ENCODE measurements at regions not wholly inside any gene's neighbourhood (a gene's known extent, or its start where the extent isn't known, plus 50 kb on each side); places are given as distances from the start of the nearest gene placed in this dataset.

- H3K4me2 ChIP-seq (ENCODE audit: low read depth, low read length, poor library complexity, severe bottlenecking): no peak overlapping the region
- H3K9me2 ChIP-seq (replicated peaks; ENCODE audit: insufficient read depth, low read length): no peaks in the 10 kb centered on the region
- H2AFZ ChIP-seq (ENCODE audit: low read length): no peak overlapping the region
- H3K27me3 ChIP-seq (ENCODE audit: low read length): no peaks in the 10 kb centered on the region
- H3K79me2 ChIP-seq (ENCODE audit: low read length): no peaks in the 10 kb centered on the region
- H4K20me1 ChIP-seq (ENCODE audit: insufficient read depth, low read depth, low read length): no peaks in the 10 kb centered on the region
- DNase-seq: no peak
- H3K36me3 ChIP-seq (ENCODE audit: insufficient read depth, low read length): no peaks in the 10 kb centered on the region
- H3K9ac ChIP-seq (ENCODE audit: low read length): no peak overlapping the region
- H3K4me3 ChIP-seq (ENCODE audit: low read length): no peak overlapping the region
- H3K27ac ChIP-seq (ENCODE audit: low read length): no peak overlapping the region
- H3K4me1 ChIP-seq (ENCODE audit: low read length): no peaks in the 10 kb centered on the region
- H3K9me3 ChIP-seq (ENCODE audit: low read length): no peaks in the 10 kb centered on the region
Measured at GRCh38 chr7:26617066-26617465, 247.3 kb downstream of the SKAP2 start.
